Prostate gland (tissue), 2 donors: ENCODE measurements at regions not wholly inside any gene's neighbourhood (a gene's known extent, or its start where the extent isn't known, plus 50 kb on each side); places are given as distances from the start of the nearest gene placed in this dataset.

ENCODE experiments used
- CTCF ChIP-seq, 4 experiments: fragments of 200-600 bp in 2 of 4; fragments of 450-650 bp in 2 of 4; sonication (generic) in 2 of 4; IDR thresholded peaks; 1 replicate in 3 of 4; 2 replicates in 1 of 4; pipeline ENCODE4 v1.5.1; 2016 to 2019; ENCODE audit warnings: antibody characterized with exemption in 4 of 4, mild to moderate bottlenecking in 2 of 4, moderate library complexity in 2 of 4
- POLR2A ChIP-seq: fragments of 450-650 bp; IDR thresholded peaks from one replicate; pipeline ENCODE4 v1.6.1; 2016; ENCODE audit warnings: antibody characterized with exemption, mild to moderate bottlenecking
- POLR2AphosphoS5 ChIP-seq: sonication (generic); formaldehyde crosslinking; IDR thresholded peaks from one replicate; pipeline ENCODE4 v1.6.1; 2017; ENCODE audit warnings: antibody characterized with exemption

- TF ChIP-seq CTCF (IDR thresholded peaks at IDR 0.05) (no peak), POLR2A (no peak), POLR2AphosphoS5 (no peak)
Measured at GRCh38 chr1:58402444-58402843, 144.1 kb downstream of the OMA1 start.
